ENCODE measurements at regions not wholly inside any gene's neighbourhood (a gene's known extent, or its start where the extent isn't known, plus 50 kb on each side); places are given as distances from the start of the nearest gene placed in this dataset.

- no peak overlapping the region for H3K4me3 Mint-ChIP-seq (ENCODE audit: unreplicated experiment)
- DNase-seq, result no peak
- no peak for TF ChIP-seq CTCF (IDR thresholded peaks at IDR 0.05; ENCODE audit: insufficient read depth in 1 of 2, low read depth in 1 of 2, low read length in 1 of 2, severe bottlenecking in 1 of 2, unreplicated experiment in 1 of 2)
- H3K27me3 Mint-ChIP-seq (ENCODE audit: insufficient read depth, unreplicated experiment), result no peaks in the 10 kb centered on the region
- H3K27ac Mint-ChIP-seq (ENCODE audit: unreplicated experiment), result no peak overlapping the region
- H3K36me3 Mint-ChIP-seq (ENCODE audit: insufficient read depth, unreplicated experiment), result no peaks in the 10 kb centered on the region
- H3K4me1 Mint-ChIP-seq (ENCODE audit: low read depth, unreplicated experiment), result peaks cover 6% of the 10 kb centered on the region
- H3K4me1 ChIP-seq, result no peaks in the 10 kb centered on the region
- CTCF ChIA-PET, result no interaction called here
- intact Hi-C loops (cut with micrococcal nuclease; ENCODE audit: unreplicated experiment), result loop anchor here (10.0 kb wide), 1 partner anchor 170 kb away; the partner anchor contains the start of gene CADM1
- H3K9me3 ChIP-seq, result no peaks in the 10 kb centered on the region
- H3K27me3 ChIP-seq (replicated peaks; ENCODE audit: control insufficient read depth, insufficient read depth, low read length), result no peaks in the 10 kb centered on the region
- no peaks in the 10 kb centered on the region for H3K9me3 Mint-ChIP-seq (ENCODE audit: unreplicated experiment)
- BruUV-seq (replicated peaks), result no TSS peak
- H3K4me3 ChIP-seq (ENCODE audit: low read depth, low read length), result no peak overlapping the region
- H3K36me3 ChIP-seq (ENCODE audit: control insufficient read depth, insufficient read depth, low read length), result no peaks in the 10 kb centered on the region
- POLR2A ChIA-PET, result no interaction called here
These were observed 170.8 kb upstream of the CADM1 start for GRCh38 chr11:115674937-115675544.

GRCh38 chr11:115674176-115674936, 170.1 kb upstream of the CADM1 start:
- no TSS peak for BruUV-seq (replicated peaks)

GRCh38 chr11:115673720-115674119, 169.5 kb upstream of the CADM1 start:
- POLR2A ChIA-PET, result no interaction called here
- Histone ChIP-seq H3K36me3 (ENCODE audit: control insufficient read depth, insufficient read depth, low read length) (no peaks in the 10 kb centered on the region), H3K27me3 (replicated peaks; ENCODE audit: control insufficient read depth, insufficient read depth, low read length) (no peaks in the 10 kb centered on the region), H3K4me1 (no peaks in the 10 kb centered on the region), H3K9me3 (no peaks in the 10 kb centered on the region), H3K4me3 (ENCODE audit: low read depth, low read length) (no peak overlapping the region)
- DNase-seq, result no peak
- no peaks in the 10 kb centered on the region for H3K9me3 Mint-ChIP-seq (ENCODE audit: unreplicated experiment)
- H3K4me3 Mint-ChIP-seq (ENCODE audit: unreplicated experiment), result no peak overlapping the region
- TF ChIP-seq CTCF (IDR thresholded peaks at IDR 0.05; ENCODE audit: insufficient read depth in 1 of 2, low read depth in 1 of 2, low read length in 1 of 2, severe bottlenecking in 1 of 2, unreplicated experiment in 1 of 2), result no peak
- no peaks in the 10 kb centered on the region for H3K36me3 Mint-ChIP-seq (ENCODE audit: insufficient read depth, unreplicated experiment)
- H3K27me3 Mint-ChIP-seq (ENCODE audit: insufficient read depth, unreplicated experiment), result peaks cover under 1% of the 10 kb centered on the region
- no peak overlapping the region for H3K27ac Mint-ChIP-seq (ENCODE audit: unreplicated experiment)
- BruUV-seq (replicated peaks), result no TSS peak
- CTCF ChIA-PET, result no interaction called here
- peaks cover 6% of the 10 kb centered on the region for H3K4me1 Mint-ChIP-seq (ENCODE audit: low read depth, unreplicated experiment)
- intact Hi-C loops (cut with micrococcal nuclease; ENCODE audit: unreplicated experiment), result loop anchor here (10.0 kb wide), 1 partner anchor 169 kb away; the partner anchor contains the start of gene CADM1

More at GRCh38 chr11:115674176-115674936, 170.1 kb upstream of the CADM1 start:
- Mint-ChIP-seq H3K4me1 (ENCODE audit: low read depth, unreplicated experiment) (peaks cover 6% of the 10 kb centered on the region), H3K9me3 (ENCODE audit: unreplicated experiment) (no peaks in the 10 kb centered on the region), H3K27ac (ENCODE audit: unreplicated experiment) (no peak overlapping the region), H3K27me3 (ENCODE audit: insufficient read depth, unreplicated experiment) (no peaks in the 10 kb centered on the region), H3K36me3 (ENCODE audit: insufficient read depth, unreplicated experiment) (no peaks in the 10 kb centered on the region), H3K4me3 (ENCODE audit: unreplicated experiment) (no peak overlapping the region)
- H3K4me3 ChIP-seq (ENCODE audit: low read depth, low read length), result no peak overlapping the region
- ChIA-PET CTCF (no interaction called here), POLR2A (no interaction called here)
- no peak for TF ChIP-seq CTCF (IDR thresholded peaks at IDR 0.05; ENCODE audit: insufficient read depth in 1 of 2, low read depth in 1 of 2, low read length in 1 of 2, severe bottlenecking in 1 of 2, unreplicated experiment in 1 of 2)
- no peaks in the 10 kb centered on the region for H3K27me3 ChIP-seq (replicated peaks; ENCODE audit: control insufficient read depth, insufficient read depth, low read length)
- no peaks in the 10 kb centered on the region for H3K9me3 ChIP-seq
- H3K4me1 ChIP-seq, result no peaks in the 10 kb centered on the region
- no peaks in the 10 kb centered on the region for H3K36me3 ChIP-seq (ENCODE audit: control insufficient read depth, insufficient read depth, low read length)
- intact Hi-C loops (cut with micrococcal nuclease; ENCODE audit: unreplicated experiment), result loop anchor here (10.0 kb wide), 1 partner anchor 170 kb away; the partner anchor contains the start of gene CADM1
- no peak for DNase-seq

Data from Caco-2 (cell line).